Keratinocyte (primary cell): ENCODE measurements at regions not wholly inside any gene's neighbourhood (a gene's known extent, or its start where the extent isn't known, plus 50 kb on each side); places are given as distances from the start of the nearest gene placed in this dataset.

Experiments used
- DNase-seq: peaks from one replicate; pipeline ENCODE4 v3.0.0-alpha.2; 2011; ENCODE audit warnings: low read depth, missing footprints, low spot score
- FAIRE-seq: peaks from 2 replicates; lab custom pipeline; 2011; peaks lifted over from hg19 to GRCh38; lab: Jason Lieb, UNC
- H2AFZ ChIP-seq: 2 replicates; pipeline ENCODE4 v1.6.0; 2012; ENCODE audit warnings: low read length, control low read depth, inconsistent platforms; ENCODE audit not compliant: control insufficient read depth
- H3K27ac ChIP-seq: 2 replicates; pipeline ENCODE4 v1.5.1; 2011; ENCODE audit warnings: low read length; ENCODE audit not compliant: control insufficient read depth, insufficient read depth
- H3K27me3 ChIP-seq: 3 replicates; pipeline ENCODE4 v1.6.0; 2011; ENCODE audit warnings: low read length; ENCODE audit not compliant: control insufficient read depth, insufficient read depth; ENCODE audit errors: extremely low read depth
- H3K36me3 ChIP-seq, 2 experiments: 2 replicates in 1 of 2; 3 replicates in 1 of 2; pipeline ENCODE4 v1.5.1; 2011; ENCODE audit warnings: low read length in 2 of 2, mild to moderate bottlenecking in 1 of 2; ENCODE audit not compliant: control insufficient read depth in 2 of 2, insufficient read depth in 2 of 2; ENCODE audit errors: extremely low read depth in 1 of 2
- H3K4me1 ChIP-seq: 3 replicates; pipeline ENCODE4 v1.5.1; 2011; ENCODE audit warnings: low read length; ENCODE audit not compliant: control insufficient read depth, insufficient read depth; ENCODE audit errors: extremely low read depth
- H3K4me2 ChIP-seq: 3 replicates; pipeline ENCODE4 v1.6.0; 2011; ENCODE audit warnings: low read depth, low read length; ENCODE audit not compliant: control insufficient read depth, insufficient read depth; ENCODE audit errors: extremely low read depth
- H3K4me3 ChIP-seq, 3 experiments: fragments of 200-600 bp in 1 of 3; sonication (generic) in 1 of 3; 2 replicates in 2 of 3; 3 replicates in 1 of 3; pipeline ENCODE4 v1.5.1; 2011 to 2016; ENCODE audit warnings: low read length in 3 of 3, mild to moderate bottlenecking in 3 of 3, control low read depth in 2 of 3, inconsistent platforms in 1 of 3, low read depth in 1 of 3, mixed read lengths in 1 of 3, mixed run types in 1 of 3, moderate library complexity in 1 of 3; ENCODE audit not compliant: control insufficient read depth in 2 of 3, insufficient read depth in 2 of 3; ENCODE audit errors: extremely low read depth in 1 of 3
- H3K79me2 ChIP-seq: 2 replicates; pipeline ENCODE4 v1.6.0; 2012; ENCODE audit warnings: low read length; ENCODE audit not compliant: control insufficient read depth, insufficient read depth
- H3K9ac ChIP-seq: 3 replicates; pipeline ENCODE4 v1.6.0; 2011; ENCODE audit warnings: low read length; ENCODE audit not compliant: control insufficient read depth, insufficient read depth; ENCODE audit errors: extremely low read depth
- H3K9me1 ChIP-seq: 3 replicates; pipeline ENCODE4 v1.6.0; 2011; ENCODE audit warnings: low read length; ENCODE audit not compliant: control insufficient read depth, insufficient read depth; ENCODE audit errors: extremely low read depth
- H3K9me3 ChIP-seq: 2 replicates; pipeline ENCODE4 v1.5.1; 2012; ENCODE audit warnings: low read depth, low read length; ENCODE audit not compliant: control insufficient read depth
- H4K20me1 ChIP-seq: 3 replicates; pipeline ENCODE4 v1.6.0; 2011; ENCODE audit warnings: low read length; ENCODE audit not compliant: control insufficient read depth, insufficient read depth; ENCODE audit errors: extremely low read depth
- CTCF ChIP-seq, 3 experiments: IDR thresholded peaks in 1 of 3; conservative IDR thresholded peaks in 1 of 3; optimal IDR thresholded peaks in 1 of 3; 2 replicates in 2 of 3; 3 replicates in 1 of 3; pipeline versions ENCODE3 to v1.5.1; 2011; ENCODE audit warnings: low read length in 3 of 3, mild to moderate bottlenecking in 3 of 3, moderate library complexity in 2 of 3, control low read depth in 1 of 3, inconsistent platforms in 1 of 3; ENCODE audit not compliant: insufficient read depth in 2 of 3; ENCODE audit errors: extremely low read depth in 1 of 3
- EZH2 ChIP-seq: IDR thresholded peaks from one replicate; pipeline ENCODE4 v1.6.1; 2012; ENCODE audit warnings: inconsistent platforms, mild to moderate bottlenecking, low read length, moderate library complexity
- dilution Hi-C: fragments of 300-500 bp; cut with MboI; formaldehyde crosslinking; loops from one replicate; pipeline ENCODE4 v1.7.0; 2020; ENCODE audit warnings: low sequenced_read_pairs; ENCODE audit not compliant: extremely low pct_ligation_motif_present

GRCh38 chr5:2566284-2566683 lies 185.2 kb downstream of the IRX2 start:
- H3K27ac ChIP-seq, result no peak overlapping the region
- DNase-seq, result no peak
- H4K20me1 ChIP-seq, result no peaks in the 10 kb centered on the region
- no peaks in the 10 kb centered on the region for H3K4me1 ChIP-seq
- H3K79me2 ChIP-seq, result no peaks in the 10 kb centered on the region
- no peaks in the 10 kb centered on the region for H3K9me1 ChIP-seq
- no peaks in the 10 kb centered on the region for H3K36me3 ChIP-seq
- no peak for FAIRE-seq
- TF ChIP-seq CTCF (optimal IDR thresholded peaks at IDR 0.05 in 1 of 3, IDR thresholded peaks at IDR 0.05 in 1 of 3, conservative IDR thresholded peaks at IDR 0.05 in 1 of 3; ENCODE audit: extremely low read depth in 1 of 3, insufficient read depth in 2 of 3, low read length in 3 of 3), result no peak
- TF ChIP-seq EZH2, result no peak
- H3K4me3 ChIP-seq, result no peak overlapping the region
- no peak overlapping the region for H3K4me2 ChIP-seq
- no peak overlapping the region for H3K9ac ChIP-seq
- dilution Hi-C loops, result no loop called here
- no peak overlapping the region for H2AFZ ChIP-seq
- no peaks in the 10 kb centered on the region for H3K9me3 ChIP-seq
- no peaks in the 10 kb centered on the region for H3K27me3 ChIP-seq

GRCh38 chr5:2565147-2565546 lies 186.3 kb downstream of the IRX2 start:
- DNase-seq (no peak), FAIRE-seq (no peak)
- dilution Hi-C loops, result no loop called here
- Histone ChIP-seq H4K20me1 (no peaks in the 10 kb centered on the region), H3K36me3 (no peaks in the 10 kb centered on the region), H3K4me2 (no peak overlapping the region), H2AFZ (no peak overlapping the region), H3K79me2 (no peaks in the 10 kb centered on the region), H3K9me3 (no peaks in the 10 kb centered on the region), H3K27ac (no peak overlapping the region), H3K27me3 (no peaks in the 10 kb centered on the region), H3K9ac (no peak overlapping the region), H3K4me3 (no peak overlapping the region), H3K9me1 (no peaks in the 10 kb centered on the region), H3K4me1 (no peaks in the 10 kb centered on the region)
- TF ChIP-seq CTCF (optimal IDR thresholded peaks at IDR 0.05 in 1 of 3, IDR thresholded peaks at IDR 0.05 in 1 of 3, conservative IDR thresholded peaks at IDR 0.05 in 1 of 3; ENCODE audit: extremely low read depth in 1 of 3, insufficient read depth in 2 of 3, low read length in 3 of 3) (no peak), EZH2 (no peak)
